Loucy (cell line): ENCODE measurements at regions not wholly inside any gene's neighbourhood (a gene's known extent, or its start where the extent isn't known, plus 50 kb on each side); places are given as distances from the start of the nearest gene placed in this dataset.

Experiments
- H2AFZ ChIP-seq: fragments of 200-600 bp; sonication (generic); 2 replicates; pipeline ENCODE4 v1.6.0; 2016; ENCODE audit warnings: antibody characterized with exemption, mild to moderate bottlenecking, low read length, moderate library complexity
- H3F3A ChIP-seq: fragments of 200-600 bp; 2 replicates; pipeline ENCODE4 v1.6.0; 2016; ENCODE audit warnings: antibody characterized with exemption, low read depth, mild to moderate bottlenecking
- H3K27me3 ChIP-seq: fragments of 200-600 bp; sonication (generic); 2 replicates; pipeline ENCODE4 v1.6.1; 2014; ENCODE audit warnings: low read length, mild to moderate bottlenecking; ENCODE audit not compliant: insufficient read depth, poor library complexity, severe bottlenecking
- H3K36me3 ChIP-seq: fragments of 200-600 bp; sonication (generic); 2 replicates; pipeline ENCODE4 v1.6.1; 2016; ENCODE audit warnings: low read length; ENCODE audit not compliant: insufficient read depth
- H3K4me1 ChIP-seq: fragments of 200-600 bp; sonication (generic); 2 replicates; pipeline ENCODE4 v1.5.1; 2014; ENCODE audit warnings: low read length, mild to moderate bottlenecking; ENCODE audit not compliant: insufficient read depth, poor library complexity, severe bottlenecking
- H3K4me2 ChIP-seq: fragments of 200-600 bp; sonication (generic); 2 replicates; pipeline ENCODE4 v1.6.0; 2014; ENCODE audit warnings: antibody characterized with exemption, low read length, low read depth, mild to moderate bottlenecking; ENCODE audit not compliant: poor library complexity, severe bottlenecking
- H3K4me3 ChIP-seq: fragments of 200-600 bp; sonication (generic); 2 replicates; pipeline ENCODE4 v1.5.1; 2014; ENCODE audit warnings: low read length, mild to moderate bottlenecking, mixed read lengths; ENCODE audit not compliant: poor library complexity, severe bottlenecking
- H3K79me2 ChIP-seq: fragments of 200-600 bp; sonication (generic); 2 replicates; pipeline ENCODE4 v1.6.1; 2014; ENCODE audit warnings: low read length; ENCODE audit not compliant: insufficient read depth
- H3K9ac ChIP-seq: fragments of 200-600 bp; sonication (generic); 2 replicates; pipeline ENCODE4 v1.6.0; 2014; ENCODE audit warnings: mild to moderate bottlenecking, low read depth, low read length, moderate library complexity; ENCODE audit not compliant: poor library complexity, severe bottlenecking
- H3K9me2 ChIP-seq: fragments of 200-600 bp; sonication (generic); replicated peaks from 2 replicates; pipeline ENCODE4 v1.6.1; 2016; ENCODE audit warnings: low read depth, low read length, mixed read lengths
- H3K9me3 ChIP-seq: fragments of 200-600 bp; sonication (generic); 2 replicates; pipeline ENCODE4 v1.6.1; 2014; ENCODE audit warnings: mild to moderate bottlenecking, antibody characterized with exemption, low read length, low read depth; ENCODE audit not compliant: insufficient read depth
- H4K20me1 ChIP-seq: fragments of 200-600 bp; sonication (generic); 2 replicates; pipeline ENCODE4 v1.6.0; 2014; ENCODE audit warnings: antibody characterized with exemption, low read length, mild to moderate bottlenecking; ENCODE audit not compliant: insufficient read depth, poor library complexity, severe bottlenecking
- EZH2phosphoT487 ChIP-seq: fragments of 200-600 bp; IDR thresholded peaks from 2 replicates; pipeline ENCODE4 v1.6.1; 2018; ENCODE audit warnings: antibody characterized with exemption, mild to moderate bottlenecking, moderate library complexity, borderline replicate concordance
- TF ChIP-seq, protein P1 (sequence below): fragments of 200-600 bp; sonication (generic); conservative IDR thresholded peaks from 2 replicates; pipeline ENCODE4 v1.5.1; 2014; ENCODE audit warnings: mild to moderate bottlenecking, antibody characterized with exemption, low read length

DNA sequence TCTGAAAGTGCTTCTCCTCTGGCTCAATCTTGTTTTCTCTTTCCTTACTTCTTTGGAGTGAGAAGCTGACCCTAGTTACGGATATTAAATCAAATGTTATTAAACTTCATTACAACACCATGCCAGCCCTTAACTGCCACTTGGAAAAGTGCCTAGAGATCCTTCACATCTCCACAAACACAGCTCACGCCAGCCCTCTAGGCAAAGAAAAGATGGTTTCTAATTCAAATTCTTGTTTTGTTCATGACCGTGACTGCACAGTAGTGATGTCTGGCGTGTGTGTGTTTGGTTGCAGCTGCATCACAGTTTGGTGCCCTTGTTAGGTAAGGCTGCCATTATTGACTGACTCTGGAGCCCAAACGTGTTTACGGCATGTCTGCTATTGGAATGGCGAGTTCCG lies 113.0 kb downstream of the BEGAIN start:
- TF ChIP-seq, protein P1, sequence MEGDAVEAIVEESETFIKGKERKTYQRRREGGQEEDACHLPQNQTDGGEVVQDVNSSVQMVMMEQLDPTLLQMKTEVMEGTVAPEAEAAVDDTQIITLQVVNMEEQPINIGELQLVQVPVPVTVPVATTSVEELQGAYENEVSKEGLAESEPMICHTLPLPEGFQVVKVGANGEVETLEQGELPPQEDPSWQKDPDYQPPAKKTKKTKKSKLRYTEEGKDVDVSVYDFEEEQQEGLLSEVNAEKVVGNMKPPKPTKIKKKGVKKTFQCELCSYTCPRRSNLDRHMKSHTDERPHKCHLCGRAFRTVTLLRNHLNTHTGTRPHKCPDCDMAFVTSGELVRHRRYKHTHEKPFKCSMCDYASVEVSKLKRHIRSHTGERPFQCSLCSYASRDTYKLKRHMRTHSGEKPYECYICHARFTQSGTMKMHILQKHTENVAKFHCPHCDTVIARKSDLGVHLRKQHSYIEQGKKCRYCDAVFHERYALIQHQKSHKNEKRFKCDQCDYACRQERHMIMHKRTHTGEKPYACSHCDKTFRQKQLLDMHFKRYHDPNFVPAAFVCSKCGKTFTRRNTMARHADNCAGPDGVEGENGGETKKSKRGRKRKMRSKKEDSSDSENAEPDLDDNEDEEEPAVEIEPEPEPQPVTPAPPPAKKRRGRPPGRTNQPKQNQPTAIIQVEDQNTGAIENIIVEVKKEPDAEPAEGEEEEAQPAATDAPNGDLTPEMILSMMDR, result no peak
- TF ChIP-seq EZH2phosphoT487, result no peak
- H3K9me2 ChIP-seq, result no peaks in the 10 kb centered on the region
- H3K36me3 ChIP-seq, result no peaks in the 10 kb centered on the region
- no peaks in the 10 kb centered on the region for H3K27me3 ChIP-seq
- H2AFZ ChIP-seq, result no peak overlapping the region
- H3F3A ChIP-seq, result no peaks in the 10 kb centered on the region
- H3K4me1 ChIP-seq, result no peaks in the 10 kb centered on the region
- H3K4me3 ChIP-seq, result no peak overlapping the region
- no peaks in the 10 kb centered on the region for H3K79me2 ChIP-seq
- H3K9ac ChIP-seq, result no peak overlapping the region
- no peaks in the 10 kb centered on the region for H3K9me3 ChIP-seq
- H3K4me2 ChIP-seq, result no peak overlapping the region
- no peaks in the 10 kb centered on the region for H4K20me1 ChIP-seq

DNA sequence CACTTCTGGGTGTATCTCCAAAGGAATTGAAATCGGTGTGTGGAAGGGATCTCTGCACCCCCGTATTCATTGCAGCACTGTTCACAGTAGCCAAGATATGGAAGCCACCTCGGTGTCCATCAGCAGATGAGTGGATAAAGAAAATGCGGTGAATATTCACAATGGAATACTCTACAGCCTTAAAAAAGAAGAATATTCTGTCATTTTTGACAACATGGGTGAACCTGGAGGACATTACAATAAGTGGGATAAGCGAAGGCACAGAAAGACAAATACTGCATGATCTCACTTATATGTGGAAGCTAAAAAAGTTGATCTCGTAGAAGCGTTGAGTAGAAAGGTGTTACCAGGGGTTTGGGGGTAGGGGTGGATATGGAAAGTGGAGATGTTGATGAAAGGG lies 111.9 kb downstream of the BEGAIN start:
- Histone ChIP-seq H3K9ac (no peak overlapping the region), H3K36me3 (no peaks in the 10 kb centered on the region), H4K20me1 (no peaks in the 10 kb centered on the region), H2AFZ (no peak overlapping the region), H3K27me3 (no peaks in the 10 kb centered on the region), H3K9me3 (no peaks in the 10 kb centered on the region), H3K4me2 (no peak overlapping the region), H3F3A (no peaks in the 10 kb centered on the region), H3K4me1 (no peaks in the 10 kb centered on the region), H3K9me2 (no peaks in the 10 kb centered on the region), H3K4me3 (no peak overlapping the region), H3K79me2 (no peaks in the 10 kb centered on the region)
- no peak for TF ChIP-seq EZH2phosphoT487
- TF ChIP-seq, protein P1, result no peak

DNA sequence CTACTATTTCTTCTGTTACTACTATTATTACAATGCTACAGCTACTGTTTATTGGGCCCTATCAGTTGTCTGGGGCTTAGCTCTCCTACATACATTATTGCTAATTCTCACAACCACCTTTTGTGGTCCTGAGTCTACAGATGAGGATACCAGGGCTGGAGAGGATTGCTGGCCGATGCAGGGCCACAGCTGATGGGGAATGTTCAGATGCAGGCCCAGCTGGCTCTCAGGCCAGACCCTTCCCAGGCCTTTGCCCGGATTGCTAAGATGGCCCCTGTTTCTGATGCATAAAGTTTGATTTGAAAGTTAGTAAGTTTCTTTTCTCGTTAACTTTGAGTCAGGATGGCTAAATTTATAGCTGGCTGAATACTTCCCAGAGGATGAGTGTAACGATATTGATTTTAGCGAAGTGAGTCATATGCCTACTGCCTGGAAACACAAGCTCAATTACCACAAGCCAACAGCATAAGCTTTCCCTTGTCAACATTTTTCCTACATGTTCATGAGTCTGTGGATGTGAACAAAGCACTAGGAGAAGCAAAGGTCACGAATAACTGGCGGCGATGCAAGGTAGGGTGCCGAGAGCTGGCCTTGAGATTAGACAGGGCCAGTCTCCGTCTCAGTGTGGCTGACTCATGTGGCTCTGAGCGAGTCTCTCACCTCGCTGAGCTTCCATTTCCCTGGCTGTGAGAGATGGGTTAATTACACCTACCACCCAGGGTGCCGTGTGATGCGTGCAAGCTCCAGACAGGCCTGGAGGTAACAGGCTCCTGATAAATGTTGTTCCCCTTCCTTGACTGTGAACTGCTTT lies 111.0 kb downstream of the BEGAIN start:
- H3K79me2 ChIP-seq, result no peaks in the 10 kb centered on the region
- H3K4me2 ChIP-seq, result no peak overlapping the region
- H2AFZ ChIP-seq, result no peak overlapping the region

More for the DNA sequence above, 111.0 kb downstream of the BEGAIN start:
- no peaks in the 10 kb centered on the region for H3K4me1 ChIP-seq
- H3K27me3 ChIP-seq, result no peaks in the 10 kb centered on the region
- H3F3A ChIP-seq, result no peaks in the 10 kb centered on the region
- H3K36me3 ChIP-seq, result no peaks in the 10 kb centered on the region
- TF ChIP-seq, protein P1, result no peak
- no peak for TF ChIP-seq EZH2phosphoT487
- H3K4me3 ChIP-seq, result no peak overlapping the region
- no peaks in the 10 kb centered on the region for H4K20me1 ChIP-seq
- no peaks in the 10 kb centered on the region for H3K9me2 ChIP-seq
- no peak overlapping the region for H3K9ac ChIP-seq
- no peaks in the 10 kb centered on the region for H3K9me3 ChIP-seq
